Heart left ventricle (tissue), 13 donors: ENCODE measurements at regions not wholly inside any gene's neighbourhood (a gene's known extent, or its start where the extent isn't known, plus 50 kb on each side); places are given as distances from the start of the nearest gene placed in this dataset.

Source experiments
- POLR2A ChIP-seq, 2 donors: fragments of 450-650 bp; IDR thresholded peaks; one replicate each; pipeline ENCODE4 v1.6.1; 2017; ENCODE audit warnings: antibody characterized with exemption in 2 of 2, mild to moderate bottlenecking in 2 of 2, moderate library complexity in 2 of 2
- TF ChIP-seq, protein P1 (sequence below), 12 donors: fragments of 200-600 bp; sonication (generic) in 4 of 12; IDR thresholded peaks; one replicate each; pipeline versions ENCODE4 v1.5.0 to v1.8.0; 2018 to 2022; ENCODE audit warnings: antibody characterized with exemption in 12 of 12, mild to moderate bottlenecking in 5 of 12
- donor health status: ischemic (EF 13 %, LVEDD 7.1; RV severe dilation, severe dysfunction).
- donor health status: DM: no; HTN: yes; CAD: no.
- donor health status: DM: no; HTN: no; CAD: no.
- donor health status: ischemic (EF 25% LVEDD 6.9; RV normal size, moderate dysfunction).
- donor health status: ischemic (EF 25% LVEDD 5.7; RV mildly dilated, moderate dysfunction).
- donor health status: ischemic (EF 35%, LVEDD 5.7; RV mildly dilated, moderate dysfunction).
- donor health status: nonischemic (EF 11% LVEDD 7.7; RV severe dilation, severe dysfunction).
- donor health status: DM: yes; HTN: yes; CAD: no.
- donor health status: PGD.
- donor health status: ischemic (EF 29% LVEDD 5.4; RV normal size, mild dysfunction).
- donor health status: nonischemic (EF 23%, LVEDD 6.1; RV moderate dilation, normal function).

DNA sequence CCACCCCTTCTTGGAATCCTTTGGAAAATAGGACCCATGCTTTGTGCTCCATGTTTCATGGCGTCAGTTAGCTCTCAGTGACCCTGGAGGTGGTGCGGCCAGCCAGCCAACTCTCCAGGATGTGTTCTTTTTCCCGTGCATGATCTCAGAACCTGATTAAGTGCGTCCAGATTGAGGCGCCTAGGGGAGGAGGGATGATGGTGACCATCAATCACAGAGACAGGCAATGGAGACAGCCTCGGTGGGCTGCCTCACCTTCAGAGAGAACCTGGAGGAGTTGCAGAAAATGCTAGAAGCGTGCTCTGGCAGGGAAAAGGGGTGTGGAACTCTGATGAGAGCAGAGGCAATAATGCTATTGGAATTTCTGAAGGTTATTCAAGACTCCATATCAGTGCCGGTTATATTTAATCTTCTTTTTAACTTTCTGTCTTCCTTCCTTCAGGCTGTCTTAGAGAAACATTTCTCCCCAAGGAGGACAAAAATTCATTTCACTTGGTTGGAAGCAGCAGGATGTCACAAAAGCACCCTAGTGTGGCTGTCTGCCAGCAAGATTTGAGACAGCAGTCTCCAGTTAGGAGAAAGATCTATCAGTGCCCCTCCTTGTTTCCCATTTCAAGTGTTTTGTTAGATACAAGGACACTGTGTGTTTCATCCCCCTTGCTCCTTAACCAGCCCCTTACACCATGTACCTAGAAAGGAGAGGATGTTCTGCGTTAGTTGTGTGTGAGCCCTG lies 53.3 kb upstream of the IGF1 start:
- no peak for TF ChIP-seq POLR2A (IDR thresholded peaks at IDR 0.05)
- TF ChIP-seq, protein P1, sequence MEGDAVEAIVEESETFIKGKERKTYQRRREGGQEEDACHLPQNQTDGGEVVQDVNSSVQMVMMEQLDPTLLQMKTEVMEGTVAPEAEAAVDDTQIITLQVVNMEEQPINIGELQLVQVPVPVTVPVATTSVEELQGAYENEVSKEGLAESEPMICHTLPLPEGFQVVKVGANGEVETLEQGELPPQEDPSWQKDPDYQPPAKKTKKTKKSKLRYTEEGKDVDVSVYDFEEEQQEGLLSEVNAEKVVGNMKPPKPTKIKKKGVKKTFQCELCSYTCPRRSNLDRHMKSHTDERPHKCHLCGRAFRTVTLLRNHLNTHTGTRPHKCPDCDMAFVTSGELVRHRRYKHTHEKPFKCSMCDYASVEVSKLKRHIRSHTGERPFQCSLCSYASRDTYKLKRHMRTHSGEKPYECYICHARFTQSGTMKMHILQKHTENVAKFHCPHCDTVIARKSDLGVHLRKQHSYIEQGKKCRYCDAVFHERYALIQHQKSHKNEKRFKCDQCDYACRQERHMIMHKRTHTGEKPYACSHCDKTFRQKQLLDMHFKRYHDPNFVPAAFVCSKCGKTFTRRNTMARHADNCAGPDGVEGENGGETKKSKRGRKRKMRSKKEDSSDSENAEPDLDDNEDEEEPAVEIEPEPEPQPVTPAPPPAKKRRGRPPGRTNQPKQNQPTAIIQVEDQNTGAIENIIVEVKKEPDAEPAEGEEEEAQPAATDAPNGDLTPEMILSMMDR (IDR thresholded peaks at IDR 0.05), result no peak
